Mesothelial cell of epicardium (in vitro differentiated cells): ENCODE measurements at regions not wholly inside any gene's neighbourhood (a gene's known extent, or its start where the extent isn't known, plus 50 kb on each side); places are given as distances from the start of the nearest gene placed in this dataset.
A peak's percentile ranks its signal among the peaks of the same experiment; 100 is the strongest.

Source experiments
- DNase-seq, 2 experiments: peaks; one replicate each; pipeline ENCODE4 v3.0.0; 2021; ENCODE audit warnings: low spot score in 2 of 2; ENCODE audit not compliant: unreplicated experiment in 2 of 2
- H3K27ac Mint-ChIP-seq: 2 replicates; pipeline ENCODE4 v1.8.0; 2021; ENCODE audit warnings: mixed read lengths
- H3K27me3 Mint-ChIP-seq: 2 replicates; pipeline ENCODE4 v1.8.0; 2021; ENCODE audit warnings: low read depth, mixed read lengths
- H3K36me3 Mint-ChIP-seq: 2 replicates; pipeline ENCODE4 v1.8.0; 2021; ENCODE audit warnings: mixed read lengths
- H3K4me1 Mint-ChIP-seq: 2 replicates; pipeline ENCODE4 v1.8.0; 2021; ENCODE audit warnings: mixed read lengths
- H3K4me3 Mint-ChIP-seq: 2 replicates; pipeline ENCODE4 v1.8.0; 2021; ENCODE audit warnings: mild to moderate bottlenecking, moderate library complexity, mixed read lengths
- H3K9me3 Mint-ChIP-seq: 2 replicates; pipeline ENCODE4 v1.8.0; 2021; ENCODE audit warnings: mixed read lengths
- TF ChIP-seq, protein P1 (sequence below): fragments of 200-600 bp; sonication (generic); IDR thresholded peaks from one replicate; pipeline ENCODE4 v1.5.0; 2021; ENCODE audit warnings: antibody characterized with exemption; ENCODE audit not compliant: unreplicated experiment

DNA sequence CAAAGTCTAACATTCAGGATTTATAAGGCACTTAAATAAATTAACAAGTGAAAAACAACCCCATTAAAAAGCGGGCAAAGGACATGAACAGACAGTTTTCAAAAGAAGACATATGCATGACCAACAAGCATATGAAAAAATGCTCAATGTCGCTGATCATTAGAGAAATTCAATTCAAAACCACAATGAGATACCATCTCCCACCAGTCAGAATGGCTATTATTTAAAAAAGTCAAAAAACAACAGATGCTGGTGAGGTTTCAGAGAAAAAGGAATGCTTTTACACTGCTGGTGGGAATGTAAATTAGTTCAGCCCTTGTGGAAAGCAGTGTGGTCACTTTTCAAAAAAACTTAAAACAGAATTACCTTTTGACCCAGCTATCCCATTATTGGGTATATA lies 60.7 kb upstream of the BDKRB2 start:
- Mint-ChIP-seq H3K4me3 (no peak overlapping the region), H3K27me3 (no peaks in the 10 kb centered on the region), H3K4me1 (peaks cover 16% of the 10 kb centered on the region), H3K36me3 (peaks cover 13% of the 10 kb centered on the region), H3K27ac (no peak overlapping the region), H3K9me3 (peaks cover 44% of the 10 kb centered on the region)
- DNase-seq = no peak
- TF ChIP-seq, protein P1, sequence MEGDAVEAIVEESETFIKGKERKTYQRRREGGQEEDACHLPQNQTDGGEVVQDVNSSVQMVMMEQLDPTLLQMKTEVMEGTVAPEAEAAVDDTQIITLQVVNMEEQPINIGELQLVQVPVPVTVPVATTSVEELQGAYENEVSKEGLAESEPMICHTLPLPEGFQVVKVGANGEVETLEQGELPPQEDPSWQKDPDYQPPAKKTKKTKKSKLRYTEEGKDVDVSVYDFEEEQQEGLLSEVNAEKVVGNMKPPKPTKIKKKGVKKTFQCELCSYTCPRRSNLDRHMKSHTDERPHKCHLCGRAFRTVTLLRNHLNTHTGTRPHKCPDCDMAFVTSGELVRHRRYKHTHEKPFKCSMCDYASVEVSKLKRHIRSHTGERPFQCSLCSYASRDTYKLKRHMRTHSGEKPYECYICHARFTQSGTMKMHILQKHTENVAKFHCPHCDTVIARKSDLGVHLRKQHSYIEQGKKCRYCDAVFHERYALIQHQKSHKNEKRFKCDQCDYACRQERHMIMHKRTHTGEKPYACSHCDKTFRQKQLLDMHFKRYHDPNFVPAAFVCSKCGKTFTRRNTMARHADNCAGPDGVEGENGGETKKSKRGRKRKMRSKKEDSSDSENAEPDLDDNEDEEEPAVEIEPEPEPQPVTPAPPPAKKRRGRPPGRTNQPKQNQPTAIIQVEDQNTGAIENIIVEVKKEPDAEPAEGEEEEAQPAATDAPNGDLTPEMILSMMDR = no peak

DNA sequence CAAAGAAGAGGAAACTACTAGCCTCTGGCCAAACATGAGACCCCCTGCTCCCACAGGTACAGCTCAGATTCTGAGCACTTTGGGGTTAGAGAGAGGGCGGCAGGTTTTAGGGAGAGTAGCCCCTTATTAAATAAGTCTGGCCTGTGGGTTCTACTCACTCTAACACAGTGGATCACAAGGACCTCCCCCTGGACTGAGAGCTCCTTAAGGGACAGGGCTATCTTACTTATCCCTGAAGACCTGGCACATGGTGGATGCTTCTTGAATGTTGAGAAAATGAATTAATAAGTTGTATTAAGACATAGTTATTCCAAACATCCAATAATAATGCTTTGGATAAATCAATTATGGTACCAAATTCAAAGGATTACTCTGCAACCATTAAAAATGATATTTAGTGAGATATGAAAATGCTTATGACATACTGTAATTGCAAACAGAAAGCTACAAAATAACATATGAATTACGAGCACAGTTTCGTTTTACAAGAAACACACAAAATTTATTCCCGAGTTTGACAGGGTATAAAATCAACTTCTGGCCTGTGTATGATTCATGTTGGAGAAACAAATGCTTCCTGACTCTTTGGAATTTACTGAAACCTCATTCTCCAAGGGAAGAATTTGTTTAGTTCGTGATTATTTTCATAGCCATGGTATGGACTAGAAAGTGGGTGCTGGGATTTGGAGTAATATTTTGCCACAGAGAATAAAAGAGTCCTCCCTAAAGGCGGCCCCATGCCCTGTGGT lies 59.3 kb upstream of the BDKRB2 start:
- peaks cover 16% of the 10 kb centered on the region for H3K4me1 Mint-ChIP-seq
- TF ChIP-seq, protein P1 = no peak
- DNase-seq = peak in 1 of 2 experiments; percentile 17
- peaks cover 44% of the 10 kb centered on the region for H3K9me3 Mint-ChIP-seq
- no peaks in the 10 kb centered on the region for H3K27me3 Mint-ChIP-seq
- H3K4me3 Mint-ChIP-seq = no peak overlapping the region
- peak overlapping the region; percentile 92 for H3K27ac Mint-ChIP-seq
- peaks cover 13% of the 10 kb centered on the region for H3K36me3 Mint-ChIP-seq

DNA sequence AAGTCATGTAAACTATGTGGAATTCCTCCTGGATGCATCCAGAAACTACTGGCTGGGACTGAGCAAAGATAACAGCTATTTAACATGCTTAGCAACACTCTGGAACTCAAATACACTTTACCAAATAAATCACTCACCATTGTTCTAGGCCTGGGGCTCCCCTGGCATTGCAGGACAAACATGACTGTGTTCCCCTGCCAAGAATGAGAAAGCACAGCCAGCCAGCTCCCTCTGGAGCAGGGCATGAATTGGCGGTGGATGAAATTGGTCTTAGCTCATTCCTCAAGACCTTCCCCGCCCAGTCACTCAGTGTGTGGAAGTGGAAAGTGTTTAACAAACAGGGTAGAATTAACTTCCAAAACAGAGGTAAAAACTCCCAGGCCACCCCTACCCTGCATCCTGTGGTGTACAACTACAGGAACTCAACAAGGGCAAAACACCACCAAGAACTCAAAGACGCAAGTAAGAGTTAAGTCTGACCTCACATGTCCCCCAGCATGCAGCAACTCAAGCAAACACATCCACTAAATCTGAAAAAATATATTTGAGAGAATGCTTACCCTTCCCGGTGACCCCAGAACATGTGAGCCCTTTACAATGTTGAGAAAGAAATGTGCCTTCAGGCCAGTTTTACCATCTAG lies 58.4 kb upstream of the BDKRB2 start:
- Mint-ChIP-seq H3K36me3 (peaks cover 13% of the 10 kb centered on the region), H3K27me3 (no peaks in the 10 kb centered on the region), H3K27ac (peak overlapping the region; percentile 92), H3K4me1 (peaks cover 16% of the 10 kb centered on the region), H3K9me3 (peaks cover 44% of the 10 kb centered on the region), H3K4me3 (no peak overlapping the region)
- peak in 1 of 2 experiments; percentile 14 for DNase-seq
- TF ChIP-seq, protein P1 = no peak

DNA sequence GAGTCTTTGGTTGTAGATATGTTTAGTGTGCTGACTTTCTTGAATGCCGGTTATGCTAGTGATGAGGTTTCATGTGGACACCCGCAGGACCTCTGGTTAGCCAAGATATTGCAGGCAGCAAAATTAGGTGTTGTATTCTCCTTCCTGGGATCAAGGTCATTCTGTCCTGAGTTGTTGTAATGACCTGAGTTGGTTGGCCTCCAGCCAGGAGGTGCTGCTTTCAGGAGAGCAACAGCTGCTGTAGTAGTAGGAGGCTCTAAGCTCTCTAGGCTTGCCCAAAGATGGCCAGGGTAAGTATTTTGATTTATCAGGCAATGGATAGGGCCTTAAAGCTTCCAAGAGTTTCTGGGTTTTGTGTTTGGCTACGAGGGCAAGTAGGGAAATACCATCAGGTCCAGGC lies 56.0 kb upstream of the BDKRB2 start:
- Mint-ChIP-seq H3K36me3 (peaks cover 11% of the 10 kb centered on the region), H3K4me3 (no peak overlapping the region), H3K27ac (no peak overlapping the region), H3K4me1 (peaks cover 24% of the 10 kb centered on the region), H3K27me3 (no peaks in the 10 kb centered on the region), H3K9me3 (peaks cover 38% of the 10 kb centered on the region)
- TF ChIP-seq, protein P1 = no peak
- peak in 1 of 2 experiments; percentile 13 for DNase-seq

GRCh38 chr14:96149131-96149530 lies 55.5 kb upstream of the BDKRB2 start:
- Mint-ChIP-seq H3K36me3 (peaks cover 11% of the 10 kb centered on the region), H3K27ac (no peak overlapping the region)
- peak in 1 of 2 experiments; percentile 14 for DNase-seq

More at GRCh38 chr14:96149131-96149530, 55.5 kb upstream of the BDKRB2 start:
- TF ChIP-seq, protein P1 = no peak
- no peak overlapping the region for H3K4me3 Mint-ChIP-seq
- no peaks in the 10 kb centered on the region for H3K27me3 Mint-ChIP-seq
- H3K4me1 Mint-ChIP-seq = peaks cover 24% of the 10 kb centered on the region
- peaks cover 34% of the 10 kb centered on the region for H3K9me3 Mint-ChIP-seq
